ENCODE measurements at regions not wholly inside any gene's neighbourhood (a gene's known extent, or its start where the extent isn't known, plus 50 kb on each side); places are given as distances from the start of the nearest gene placed in this dataset.

DNA sequence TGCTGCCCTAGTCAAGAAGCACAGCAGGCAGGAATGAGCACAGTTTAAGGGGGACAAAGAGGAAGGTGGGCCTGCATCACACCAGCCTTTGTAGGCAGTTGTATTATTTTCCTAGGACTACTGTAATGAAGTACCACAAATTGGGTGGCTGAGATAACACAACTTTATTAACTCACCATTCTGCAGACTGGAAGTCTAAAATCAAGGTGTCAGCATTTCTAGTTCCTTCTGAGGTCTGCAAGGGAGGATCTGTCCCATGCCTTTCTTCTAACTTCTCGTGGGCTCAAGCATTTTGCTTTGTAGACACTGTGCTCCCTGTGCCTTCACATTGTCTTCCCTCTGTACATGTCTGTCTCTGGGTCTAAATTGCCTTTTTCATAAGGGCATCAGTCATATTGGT, 488.5 kb upstream of the JARID2 start:
- POLR2A ChIA-PET = no interaction called here
- TF ChIP-seq, protein P1, sequence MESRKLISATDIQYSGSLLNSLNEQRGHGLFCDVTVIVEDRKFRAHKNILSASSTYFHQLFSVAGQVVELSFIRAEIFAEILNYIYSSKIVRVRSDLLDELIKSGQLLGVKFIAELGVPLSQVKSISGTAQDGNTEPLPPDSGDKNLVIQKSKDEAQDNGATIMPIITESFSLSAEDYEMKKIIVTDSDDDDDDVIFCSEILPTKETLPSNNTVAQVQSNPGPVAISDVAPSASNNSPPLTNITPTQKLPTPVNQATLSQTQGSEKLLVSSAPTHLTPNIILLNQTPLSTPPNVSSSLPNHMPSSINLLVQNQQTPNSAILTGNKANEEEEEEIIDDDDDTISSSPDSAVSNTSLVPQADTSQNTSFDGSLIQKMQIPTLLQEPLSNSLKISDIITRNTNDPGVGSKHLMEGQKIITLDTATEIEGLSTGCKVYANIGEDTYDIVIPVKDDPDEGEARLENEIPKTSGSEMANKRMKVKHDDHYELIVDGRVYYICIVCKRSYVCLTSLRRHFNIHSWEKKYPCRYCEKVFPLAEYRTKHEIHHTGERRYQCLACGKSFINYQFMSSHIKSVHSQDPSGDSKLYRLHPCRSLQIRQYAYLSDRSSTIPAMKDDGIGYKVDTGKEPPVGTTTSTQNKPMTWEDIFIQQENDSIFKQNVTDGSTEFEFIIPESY (IDR thresholded peaks at IDR 0.05; ENCODE audit: extremely low read depth, insufficient replicate concordance, low read length) = no peak
- TF ChIP-seq SRF (IDR thresholded peaks at IDR 0.05; ENCODE audit: low read depth) (no peak), JUND (IDR thresholded peaks at IDR 0.05) (no peak), RAD21 (IDR thresholded peaks at IDR 0.05; ENCODE audit: low read depth) (no peak), YY1 (IDR thresholded peaks at IDR 0.05; ENCODE audit: extremely low read depth, insufficient replicate concordance, low read depth, low read length) (no peak), CBX3 (IDR thresholded peaks at IDR 0.05; ENCODE audit: low read depth) (no peak), TCF7L2 (IDR thresholded peaks at IDR 0.05; ENCODE audit: borderline replicate concordance, extremely low read depth, insufficient read depth, insufficient read length) (no peak), SIN3A (IDR thresholded peaks at IDR 0.05; ENCODE audit: low read depth) (no peak), ZFX (IDR thresholded peaks at IDR 0.05) (no peak), EZH2 (IDR thresholded peaks at IDR 0.05) (no peak), ELF1 (IDR thresholded peaks at IDR 0.05; ENCODE audit: borderline replicate concordance, low read depth) (no peak), POLR2AphosphoS5 (IDR thresholded peaks at IDR 0.05; ENCODE audit: low read depth, low read length) (no peak), ZNF274 (IDR thresholded peaks at IDR 0.05; ENCODE audit: low read depth, low read length) (no peak), CEBPB (IDR thresholded peaks at IDR 0.05; ENCODE audit: low read depth) (no peak), FOSL1 (IDR thresholded peaks at IDR 0.05; ENCODE audit: low read depth) (no peak)
- TF ChIP-seq, protein P2, sequence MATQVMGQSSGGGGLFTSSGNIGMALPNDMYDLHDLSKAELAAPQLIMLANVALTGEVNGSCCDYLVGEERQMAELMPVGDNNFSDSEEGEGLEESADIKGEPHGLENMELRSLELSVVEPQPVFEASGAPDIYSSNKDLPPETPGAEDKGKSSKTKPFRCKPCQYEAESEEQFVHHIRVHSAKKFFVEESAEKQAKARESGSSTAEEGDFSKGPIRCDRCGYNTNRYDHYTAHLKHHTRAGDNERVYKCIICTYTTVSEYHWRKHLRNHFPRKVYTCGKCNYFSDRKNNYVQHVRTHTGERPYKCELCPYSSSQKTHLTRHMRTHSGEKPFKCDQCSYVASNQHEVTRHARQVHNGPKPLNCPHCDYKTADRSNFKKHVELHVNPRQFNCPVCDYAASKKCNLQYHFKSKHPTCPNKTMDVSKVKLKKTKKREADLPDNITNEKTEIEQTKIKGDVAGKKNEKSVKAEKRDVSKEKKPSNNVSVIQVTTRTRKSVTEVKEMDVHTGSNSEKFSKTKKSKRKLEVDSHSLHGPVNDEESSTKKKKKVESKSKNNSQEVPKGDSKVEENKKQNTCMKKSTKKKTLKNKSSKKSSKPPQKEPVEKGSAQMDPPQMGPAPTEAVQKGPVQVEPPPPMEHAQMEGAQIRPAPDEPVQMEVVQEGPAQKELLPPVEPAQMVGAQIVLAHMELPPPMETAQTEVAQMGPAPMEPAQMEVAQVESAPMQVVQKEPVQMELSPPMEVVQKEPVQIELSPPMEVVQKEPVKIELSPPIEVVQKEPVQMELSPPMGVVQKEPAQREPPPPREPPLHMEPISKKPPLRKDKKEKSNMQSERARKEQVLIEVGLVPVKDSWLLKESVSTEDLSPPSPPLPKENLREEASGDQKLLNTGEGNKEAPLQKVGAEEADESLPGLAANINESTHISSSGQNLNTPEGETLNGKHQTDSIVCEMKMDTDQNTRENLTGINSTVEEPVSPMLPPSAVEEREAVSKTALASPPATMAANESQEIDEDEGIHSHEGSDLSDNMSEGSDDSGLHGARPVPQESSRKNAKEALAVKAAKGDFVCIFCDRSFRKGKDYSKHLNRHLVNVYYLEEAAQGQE (IDR thresholded peaks at IDR 0.05; ENCODE audit: low read depth) = no peak
- TF ChIP-seq, protein P3, sequence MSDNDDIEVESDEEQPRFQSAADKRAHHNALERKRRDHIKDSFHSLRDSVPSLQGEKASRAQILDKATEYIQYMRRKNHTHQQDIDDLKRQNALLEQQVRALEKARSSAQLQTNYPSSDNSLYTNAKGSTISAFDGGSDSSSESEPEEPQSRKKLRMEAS (IDR thresholded peaks at IDR 0.05) = no peak
- TF ChIP-seq, protein P4, sequence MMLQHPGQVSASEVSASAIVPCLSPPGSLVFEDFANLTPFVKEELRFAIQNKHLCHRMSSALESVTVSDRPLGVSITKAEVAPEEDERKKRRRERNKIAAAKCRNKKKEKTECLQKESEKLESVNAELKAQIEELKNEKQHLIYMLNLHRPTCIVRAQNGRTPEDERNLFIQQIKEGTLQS (IDR thresholded peaks at IDR 0.05) = no peak
- Histone ChIP-seq H3K27me3 (ENCODE audit: insufficient read depth, low read length) (no peaks in the 10 kb centered on the region), H3K9ac (ENCODE audit: low read length) (no peak overlapping the region), H2AFZ (ENCODE audit: low read depth, low read length, poor library complexity, severe bottlenecking) (no peak overlapping the region), H3K4me2 (ENCODE audit: low read length) (no peak overlapping the region), H3K4me3 (replicated peaks in 1 of 2; ENCODE audit: low read depth in 1 of 2, low read length in 2 of 2) (no peak overlapping the region), H3K36me3 (ENCODE audit: control insufficient read depth in 1 of 2, insufficient read depth in 2 of 2, low read length in 2 of 2) (no peaks in the 10 kb centered on the region), H3K79me2 (ENCODE audit: insufficient read depth, low read length) (no peaks in the 10 kb centered on the region), H4K20me1 (ENCODE audit: insufficient read depth) (no peaks in the 10 kb centered on the region), H3K27ac (ENCODE audit: low read depth, low read length) (no peak overlapping the region), H3K9me2 (ENCODE audit: insufficient read depth) (no peaks in the 10 kb centered on the region), H3K4me1 (ENCODE audit: control insufficient read depth in 1 of 2, insufficient read depth in 2 of 2, low read length in 2 of 2) (peaks cover 0 to 3% of the 10 kb centered on the region in 2 experiments; a peak in 1 of 4 replicates), H3K9me3 (ENCODE audit: control insufficient read depth in 1 of 2, insufficient read depth in 1 of 2, low read depth in 1 of 2, low read length in 2 of 2) (no peaks in the 10 kb centered on the region)
- RAD21 ChIA-PET (ENCODE audit: low non-redundant PET in 1 of 2, low total read pairs in 2 of 2, uncharacterized antibody in 2 of 2, unreplicated experiment in 2 of 2) = no interaction called here
- intact Hi-C loops (cut with micrococcal nuclease) = no loop called here
- no peak for ATAC-seq
- no peak for DNase-seq (ENCODE audit: low read depth, low spot score)
- CTCF ChIA-PET = no interaction called here
- no TSS peak for BruUV-seq (replicated peaks)

All from HCT116 (cell line).